ENCODE measurements at regions not wholly inside any gene's neighbourhood (a gene's known extent, or its start where the extent isn't known, plus 50 kb on each side); places are given as distances from the start of the nearest gene placed in this dataset.
A peak's percentile ranks its signal among the peaks of the same experiment; 100 is the strongest.
"Not testable (repeated sequence)": the region's sequence is repeated elsewhere in the genome, so short reads cannot be mapped to it uniquely, and the experiment has no call there.

DNA sequence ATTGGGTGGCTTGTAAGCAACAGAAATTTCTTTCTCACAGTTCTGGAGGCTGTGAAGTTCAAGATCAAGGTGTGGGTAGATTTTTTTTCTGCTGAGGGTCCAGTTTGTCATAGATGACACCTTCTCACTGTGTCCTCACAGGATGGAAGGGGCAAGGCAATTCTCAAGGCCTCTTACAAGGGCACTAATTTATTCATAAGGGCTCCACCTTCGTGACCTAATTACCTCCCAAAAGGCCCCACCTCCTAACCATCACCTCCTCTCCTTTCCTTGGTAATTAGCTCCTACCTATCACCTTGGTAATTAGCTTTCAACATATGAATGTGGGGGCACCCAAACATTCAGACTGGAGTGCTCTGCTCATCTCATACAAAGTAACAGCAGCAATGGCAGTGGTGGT, 92.3 kb upstream of the CD44 start:
- no peak for DNase-seq

DNA sequence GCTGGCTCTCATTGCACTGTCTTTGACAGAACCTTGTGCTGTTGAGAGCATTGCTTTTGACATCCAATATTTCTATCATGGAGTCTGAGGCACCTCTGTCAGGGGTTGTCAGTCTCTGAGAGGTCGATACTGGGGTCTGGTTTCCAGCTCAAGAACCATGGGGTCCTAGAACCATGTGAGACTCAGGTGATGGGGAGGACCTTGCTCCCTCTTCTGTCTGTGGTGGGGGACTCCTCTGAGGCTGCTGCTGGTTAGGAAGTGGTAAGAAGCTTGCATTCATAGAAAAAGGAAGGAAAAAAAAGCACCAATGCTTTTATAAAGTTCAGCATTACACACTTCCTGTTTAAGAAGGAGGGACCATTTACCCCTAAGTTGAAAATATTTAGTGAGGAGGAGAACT, 91.8 kb upstream of the CD44 start:
- DNase-seq, result peak; percentile 55 to 61

DNA sequence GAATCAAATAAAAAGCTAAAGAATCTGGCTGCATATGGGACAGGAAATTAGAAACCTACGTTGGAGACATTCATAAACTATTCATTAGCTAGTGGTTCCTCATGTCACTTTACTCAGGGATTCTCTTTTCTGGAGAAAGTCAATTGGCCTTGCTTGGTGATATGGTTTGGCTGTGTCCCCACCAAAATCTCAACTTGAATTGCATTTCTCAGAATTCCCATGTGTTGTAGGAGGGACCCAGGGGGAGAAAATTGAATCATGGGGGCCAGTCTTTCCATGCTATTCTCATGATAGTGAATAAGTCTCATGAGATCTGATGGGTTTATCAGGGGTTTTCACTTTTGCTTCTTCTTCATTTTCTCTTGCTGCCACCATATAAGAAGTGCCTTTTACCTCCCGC, 91.2 kb upstream of the CD44 start:
- DNase-seq, result no peak

DNA sequence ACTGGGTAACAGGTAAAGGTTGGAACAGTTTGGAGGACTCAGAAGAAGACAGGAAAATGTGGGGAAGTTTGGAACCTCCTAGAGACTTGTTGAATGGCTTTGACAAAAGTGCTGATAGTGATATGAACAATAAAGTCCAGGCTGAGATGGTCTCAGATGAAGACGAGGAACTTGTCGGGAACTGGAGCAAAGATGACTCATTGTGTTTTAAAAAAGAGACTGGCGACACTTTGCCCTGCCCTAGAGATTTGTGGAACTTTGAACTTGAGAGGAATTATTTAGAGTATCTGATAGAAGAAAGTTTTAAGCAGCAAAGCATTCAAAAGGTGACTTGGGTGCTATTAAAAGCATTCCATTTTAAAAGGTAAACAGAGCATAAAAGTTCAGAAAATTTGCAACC, 90.6 kb upstream of the CD44 start:
- not testable (repeated sequence) for DNase-seq

DNA sequence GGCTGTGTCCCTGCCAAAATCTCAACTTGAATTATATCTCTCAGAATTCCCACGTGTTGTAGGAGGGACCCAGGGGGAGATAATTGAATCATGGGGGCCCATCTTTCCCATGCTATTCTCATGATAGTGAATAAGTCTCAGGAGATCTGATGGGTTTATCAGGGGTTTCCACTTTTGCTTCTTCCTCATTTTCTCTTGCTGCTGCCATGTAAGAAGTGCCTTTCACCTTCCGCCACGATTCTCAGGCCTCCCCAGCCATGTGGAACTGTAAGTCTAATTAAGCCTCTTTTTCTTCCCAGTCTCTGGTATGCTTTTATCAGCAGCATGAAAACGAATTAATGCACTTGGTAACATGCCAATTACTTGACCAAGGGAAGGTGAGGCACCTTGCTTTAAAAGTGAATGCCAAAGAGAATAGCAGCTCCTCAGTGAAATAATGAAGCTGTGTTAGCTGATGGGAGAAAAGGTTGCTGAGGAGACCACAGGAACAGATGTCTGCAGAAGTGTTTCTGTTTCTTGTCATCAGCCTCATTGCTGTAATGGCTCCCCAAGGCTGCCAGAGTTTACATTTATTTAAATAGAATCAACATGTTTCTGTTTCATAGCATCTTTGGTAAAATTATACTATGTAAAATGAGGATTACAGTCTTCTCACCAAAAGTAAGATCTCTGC, 89.0 kb upstream of the CD44 start:
- DNase-seq, result no peak

DNA sequence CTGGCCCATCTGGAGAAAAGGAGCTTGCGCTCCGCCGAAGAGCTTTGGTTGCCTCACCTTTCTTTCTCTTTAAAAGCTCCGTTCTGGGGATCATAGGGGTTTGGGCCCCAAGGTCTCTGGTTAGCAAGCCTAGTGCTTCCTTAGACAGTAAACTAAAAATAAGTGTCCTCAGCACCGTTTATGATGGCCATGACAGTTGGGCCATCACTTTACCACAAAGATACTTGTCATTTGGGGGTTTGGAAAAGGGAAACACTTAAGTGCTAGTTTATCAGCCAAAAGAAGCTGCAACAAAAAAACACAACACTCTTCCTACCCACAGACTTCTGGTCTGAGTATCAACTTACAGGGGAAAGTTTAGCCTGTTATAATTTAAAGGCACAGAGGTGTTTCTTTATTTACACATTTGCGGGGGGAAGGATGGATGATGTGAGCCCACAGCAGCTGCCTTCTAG, 88.4 kb upstream of the CD44 start:
- peak; percentile 6 to 23 for DNase-seq

DNA sequence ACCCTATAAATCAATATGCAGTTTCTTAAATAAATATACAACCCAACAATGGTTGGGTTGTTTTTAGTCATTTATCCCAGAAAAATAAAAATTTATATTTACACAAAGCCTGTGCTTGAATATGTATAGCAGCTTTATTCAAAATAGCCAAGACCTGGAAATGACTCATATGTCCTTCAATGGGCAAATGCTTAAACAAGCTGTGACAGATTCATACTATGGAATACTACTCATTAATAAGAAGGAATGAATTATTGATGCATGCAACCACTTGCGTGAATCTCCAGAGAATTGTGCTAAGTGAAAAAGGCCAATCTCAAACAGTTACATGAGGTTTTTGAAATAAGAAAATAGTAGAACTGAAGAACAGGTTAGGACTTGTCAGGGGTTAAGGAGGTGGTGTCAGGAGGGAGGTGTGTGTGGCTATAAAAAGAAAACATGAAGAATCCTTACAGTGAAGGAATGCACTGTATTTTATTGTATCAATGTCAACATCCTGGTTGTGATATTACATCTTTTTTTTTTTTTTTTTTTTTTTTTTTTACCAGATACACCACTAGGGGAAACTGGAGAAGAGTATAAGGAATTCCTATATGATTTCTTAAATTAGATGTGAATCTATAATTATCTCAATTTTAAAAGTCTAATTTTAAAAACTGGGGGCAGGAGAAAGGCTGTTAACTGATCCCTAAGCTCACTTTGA, 82.4 kb upstream of the CD44 start:
- no peak for DNase-seq

DNA sequence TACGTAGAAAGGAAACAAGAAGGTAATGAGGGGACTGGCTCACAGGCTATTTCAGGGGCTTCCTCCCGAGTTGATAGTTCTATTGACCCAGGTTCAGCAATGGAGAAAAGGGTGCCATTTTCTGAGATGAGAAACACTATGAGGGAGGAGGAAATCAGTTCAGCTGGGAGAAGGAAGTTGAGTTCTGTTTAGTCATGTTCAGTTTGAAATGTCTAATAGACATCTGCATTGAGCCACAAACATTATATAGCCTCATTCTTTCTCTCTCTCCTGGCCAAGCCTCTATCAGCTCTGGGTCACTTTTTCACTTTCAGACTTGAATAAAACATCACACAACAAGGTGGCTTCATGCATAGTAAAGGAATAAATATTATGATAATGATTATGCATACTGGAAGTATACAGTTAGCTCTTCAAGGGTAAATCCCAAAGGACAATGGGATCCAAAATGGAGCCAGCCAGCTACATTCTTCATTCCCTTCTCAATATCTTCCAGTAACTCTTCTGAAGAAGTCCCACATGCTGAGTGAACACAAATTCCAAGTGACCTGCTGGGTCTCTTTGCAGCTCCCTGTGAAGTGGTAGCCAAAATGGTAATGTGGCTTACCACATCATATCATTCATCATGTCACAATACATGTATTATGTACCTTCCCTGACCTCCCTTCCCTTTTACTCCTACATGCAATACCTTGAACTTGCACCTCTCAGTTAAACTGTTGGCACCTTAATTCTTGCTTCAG, 80.9 kb upstream of the CD44 start:
- DNase-seq, result peak; percentile 51 to 59

DNA sequence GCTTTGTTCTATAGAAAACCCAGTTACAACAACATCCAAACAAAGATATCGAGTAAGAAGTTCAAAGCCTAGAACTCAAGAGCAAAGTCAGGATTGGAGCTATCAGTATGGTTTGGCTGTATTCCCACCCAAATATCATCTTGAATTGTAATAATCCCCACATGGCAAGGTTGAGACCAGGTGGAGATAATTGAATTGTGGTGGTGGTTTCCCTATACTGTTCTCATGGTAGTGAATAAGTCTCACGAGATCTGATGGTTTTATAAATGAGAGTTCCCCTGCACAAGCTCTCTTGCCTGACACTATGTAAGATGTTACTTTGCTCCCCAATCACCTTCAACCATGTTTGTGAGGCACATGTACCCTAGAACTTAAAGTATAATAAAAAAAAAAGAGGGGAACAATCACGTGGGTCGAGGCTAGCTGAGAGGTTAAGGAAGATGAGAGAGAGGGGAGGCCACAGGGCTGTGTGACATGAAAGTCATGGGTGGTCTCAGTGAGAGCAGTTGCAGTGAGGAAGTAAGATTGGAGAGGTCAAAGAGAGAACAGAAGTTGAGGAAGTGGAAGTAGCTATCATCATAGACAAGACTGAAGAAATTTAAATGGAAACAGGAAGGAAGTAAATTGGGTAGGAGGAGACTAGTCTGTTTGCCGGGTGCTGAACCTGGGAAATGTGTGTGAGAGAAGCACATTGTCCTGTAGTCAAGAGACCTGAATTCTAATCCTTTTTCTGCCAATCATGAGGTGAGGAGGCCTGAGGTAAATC, 80.1 kb upstream of the CD44 start:
- peak; percentile 61 to 68 for DNase-seq

DNA sequence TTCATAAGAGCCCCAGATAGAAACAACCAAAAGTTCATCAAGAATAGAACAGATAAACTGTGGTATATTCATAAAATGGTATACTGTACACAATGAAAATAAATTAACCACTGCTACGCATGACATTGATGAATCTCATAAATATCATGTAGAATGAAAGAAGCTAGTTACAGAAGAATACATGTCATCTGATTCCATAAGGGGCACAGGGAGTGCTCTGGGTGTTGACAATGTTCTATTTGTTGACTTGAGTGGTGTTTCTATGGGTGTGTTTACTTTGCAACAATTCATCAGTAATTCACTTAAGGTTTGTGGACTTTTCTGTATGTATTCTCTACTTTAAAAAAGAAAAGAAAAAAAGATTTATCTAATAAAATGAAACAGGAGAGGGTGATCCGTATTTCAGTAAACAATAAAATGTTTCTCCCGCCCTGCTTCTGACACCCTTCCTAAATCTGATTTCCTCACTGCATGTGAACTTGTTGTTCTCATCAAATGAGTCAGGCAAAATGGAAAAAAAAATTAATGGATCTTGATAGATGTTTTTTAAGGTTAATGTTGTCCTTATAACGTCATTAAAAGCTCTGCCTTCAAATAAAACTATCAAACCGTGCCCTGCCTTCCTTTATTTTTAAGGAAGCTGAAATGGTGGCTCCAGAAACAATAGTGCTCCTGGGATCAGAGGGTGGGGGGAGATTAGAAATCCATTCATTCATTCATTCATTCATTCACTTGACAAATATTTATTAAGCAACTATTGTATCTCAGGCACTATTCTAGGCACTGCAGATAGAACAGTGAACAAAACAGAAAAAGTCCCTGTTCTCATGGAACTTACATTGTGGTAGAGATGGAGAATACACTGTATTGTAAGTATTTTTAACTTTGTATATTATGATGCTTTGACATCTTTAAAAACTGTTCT, 77.2 kb upstream of the CD44 start:
- no peak for DNase-seq

DNA sequence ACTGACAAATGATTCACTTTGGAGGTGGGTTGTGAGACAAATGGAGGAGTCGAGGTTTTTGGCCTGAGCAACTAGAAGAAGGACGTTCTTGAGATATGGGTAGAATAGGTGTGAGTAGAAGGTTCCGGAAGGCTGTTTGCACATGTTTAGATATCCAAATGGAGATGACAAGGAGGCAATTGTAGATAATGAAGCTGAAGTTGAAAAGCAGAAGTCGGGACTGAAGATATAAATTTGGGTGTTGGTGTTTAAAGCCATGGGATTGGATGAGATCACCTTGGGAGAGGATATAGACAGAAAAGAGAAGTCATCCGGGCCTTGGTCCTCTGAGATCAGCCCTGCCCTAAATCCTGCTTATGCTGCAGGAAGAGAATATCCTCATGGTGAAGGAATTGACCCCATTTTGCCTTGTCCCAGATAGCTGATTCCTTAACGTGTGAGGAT, 75.5 kb upstream of the CD44 start:
- no peak for DNase-seq

DNA sequence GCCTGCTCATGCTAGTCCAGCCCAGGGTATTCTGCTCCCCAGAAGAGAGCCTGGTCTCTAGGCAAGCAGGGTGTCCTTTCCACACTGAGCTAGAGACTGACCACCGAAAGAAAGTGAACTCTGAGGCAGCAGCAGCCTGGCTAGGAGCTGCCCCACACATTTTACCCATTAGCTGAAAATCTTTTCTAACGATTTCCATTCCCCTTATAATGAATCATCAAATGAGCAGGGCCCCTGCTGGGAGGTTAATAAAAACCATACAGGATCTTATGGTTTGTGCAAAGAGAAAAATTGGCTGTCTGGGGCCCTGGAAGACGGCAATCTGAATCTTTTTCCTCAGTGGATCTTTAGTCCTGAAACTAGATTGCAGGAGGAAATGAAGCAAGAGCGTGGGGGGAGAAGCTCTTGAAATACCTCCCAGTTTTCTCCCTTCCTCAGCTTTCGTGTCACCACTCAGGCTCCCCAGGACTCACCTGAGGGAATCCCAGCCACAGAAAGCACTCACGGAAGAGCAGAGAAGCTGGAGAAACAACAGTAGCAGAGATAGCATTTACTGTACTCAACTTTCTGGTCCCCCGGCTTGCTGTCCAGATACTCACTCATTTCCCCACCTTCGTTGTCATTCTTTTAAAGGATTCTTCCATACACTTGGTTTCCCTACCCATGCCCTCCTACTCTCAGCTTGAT, 74.7 kb upstream of the CD44 start:
- DNase-seq, result no peak

DNA sequence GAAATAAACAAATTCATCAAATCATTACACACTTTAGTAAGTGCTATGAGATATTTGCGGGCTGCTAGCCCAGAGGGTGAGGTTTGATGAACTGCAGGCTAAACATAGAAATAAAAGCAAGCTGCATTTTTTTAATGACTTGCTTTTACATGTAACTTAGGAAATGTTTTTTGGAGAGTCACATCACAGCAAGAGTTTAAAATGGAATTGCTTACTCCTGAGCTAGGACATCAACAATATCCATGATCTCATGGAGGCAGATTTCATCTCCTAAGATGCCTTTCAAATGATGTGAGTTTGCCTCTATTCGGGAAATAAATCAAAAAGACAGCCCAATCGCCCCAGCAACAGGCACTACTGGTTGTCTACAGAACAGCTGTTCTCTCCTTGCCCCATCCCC, 73.4 kb upstream of the CD44 start:
- no peak for DNase-seq

DNA sequence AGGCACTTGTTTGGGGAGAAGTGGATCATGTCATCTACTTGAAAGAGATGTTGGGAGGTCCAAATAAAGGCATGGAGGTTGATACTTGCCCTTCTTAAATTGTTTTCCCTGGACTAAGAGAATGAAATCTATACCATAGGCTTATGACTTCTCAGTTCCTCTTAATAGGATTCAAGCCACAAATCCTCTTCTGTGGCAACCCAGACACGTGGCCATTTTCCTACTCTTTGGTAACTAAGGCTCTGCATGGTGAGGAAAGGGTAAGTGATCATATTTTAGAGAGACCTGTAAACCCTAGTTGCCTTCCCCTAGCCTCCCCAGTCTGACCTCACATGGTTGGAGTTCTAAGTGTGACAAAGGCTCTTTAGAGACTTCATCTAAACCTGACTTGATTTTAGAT, 72.9 kb upstream of the CD44 start:
- no peak for DNase-seq

DNA sequence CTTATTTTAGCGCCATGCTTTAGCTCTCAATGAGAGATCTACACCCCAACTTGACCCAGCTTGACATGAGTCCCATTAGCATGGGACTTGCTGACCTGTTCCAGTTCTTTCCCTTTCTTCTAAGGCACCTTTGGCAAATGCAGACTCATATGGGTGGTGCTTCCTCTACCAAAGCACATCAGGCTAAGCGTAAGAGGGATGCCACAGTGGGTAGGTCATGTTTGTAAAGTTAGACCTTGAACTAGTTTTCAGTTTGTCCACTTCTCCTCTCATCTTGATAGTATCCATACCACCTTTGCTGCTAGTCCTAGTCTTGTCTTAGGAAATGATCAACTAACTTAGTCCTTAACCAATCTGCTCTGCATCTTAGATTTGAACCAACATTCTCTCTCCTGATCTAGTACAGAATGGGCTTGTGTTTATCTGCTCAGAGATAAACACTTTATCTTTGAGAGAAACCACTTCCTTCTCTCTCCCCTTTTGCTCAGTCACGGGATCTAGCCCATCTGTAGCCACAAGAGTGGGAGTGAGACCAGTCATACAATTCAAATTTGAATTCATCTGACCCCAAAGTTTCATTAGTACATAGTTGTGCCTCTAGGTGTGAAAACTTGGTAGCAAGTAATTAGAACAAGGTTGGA, 72.1 kb upstream of the CD44 start:
- no peak for DNase-seq

DNA sequence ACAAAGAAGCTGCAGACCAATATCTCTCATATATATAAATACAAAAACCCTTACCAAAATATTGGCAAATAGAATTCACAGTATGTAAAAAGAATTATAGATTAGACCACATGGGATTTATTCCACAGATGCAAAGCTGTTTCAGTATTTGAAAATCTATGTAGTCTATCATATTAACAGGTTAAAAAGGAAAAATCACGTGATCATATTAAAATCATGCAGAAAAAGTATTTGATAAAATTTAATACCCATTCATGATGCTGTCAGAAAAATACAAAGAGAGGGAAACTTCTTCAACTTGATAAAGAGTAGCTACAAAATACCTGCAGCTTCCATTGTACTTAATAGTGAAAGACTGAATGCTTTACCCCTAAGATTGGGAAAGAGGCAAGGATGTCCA, 67.2 kb upstream of the CD44 start:
- DNase-seq, result no peak

DNA sequence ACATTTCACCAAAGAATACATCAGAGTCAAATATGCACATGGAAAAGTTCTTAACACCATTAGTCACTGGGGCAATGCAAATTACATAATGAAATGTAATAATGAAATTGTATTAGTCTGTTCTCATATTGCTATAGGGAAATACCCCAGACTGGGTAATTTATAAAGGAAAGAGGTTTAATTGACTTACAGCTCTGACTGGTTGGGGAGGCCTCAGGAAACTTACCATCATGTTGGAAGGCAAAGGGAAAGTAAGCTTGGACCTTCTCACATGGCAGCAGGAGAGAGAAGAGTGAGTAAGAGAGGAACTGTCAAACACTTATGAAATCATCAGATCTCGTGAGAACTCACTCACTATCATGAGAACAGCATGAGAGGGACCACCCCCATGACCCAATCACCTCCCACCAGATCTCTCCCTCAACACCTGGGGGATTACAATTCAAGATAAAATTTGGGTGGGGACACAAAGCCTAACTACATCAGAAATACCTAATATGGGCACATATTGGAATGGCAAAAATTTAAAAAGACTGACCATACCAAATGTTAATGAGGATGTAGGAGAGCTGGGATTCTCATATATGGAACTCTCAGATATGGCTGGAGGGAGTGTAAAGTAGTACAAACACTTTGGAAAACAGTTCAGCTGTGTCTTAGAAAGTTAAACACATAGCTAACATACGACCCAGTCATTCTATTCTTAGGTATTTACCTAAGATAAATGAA, 65.1 kb upstream of the CD44 start:
- DNase-seq, result no peak

DNA sequence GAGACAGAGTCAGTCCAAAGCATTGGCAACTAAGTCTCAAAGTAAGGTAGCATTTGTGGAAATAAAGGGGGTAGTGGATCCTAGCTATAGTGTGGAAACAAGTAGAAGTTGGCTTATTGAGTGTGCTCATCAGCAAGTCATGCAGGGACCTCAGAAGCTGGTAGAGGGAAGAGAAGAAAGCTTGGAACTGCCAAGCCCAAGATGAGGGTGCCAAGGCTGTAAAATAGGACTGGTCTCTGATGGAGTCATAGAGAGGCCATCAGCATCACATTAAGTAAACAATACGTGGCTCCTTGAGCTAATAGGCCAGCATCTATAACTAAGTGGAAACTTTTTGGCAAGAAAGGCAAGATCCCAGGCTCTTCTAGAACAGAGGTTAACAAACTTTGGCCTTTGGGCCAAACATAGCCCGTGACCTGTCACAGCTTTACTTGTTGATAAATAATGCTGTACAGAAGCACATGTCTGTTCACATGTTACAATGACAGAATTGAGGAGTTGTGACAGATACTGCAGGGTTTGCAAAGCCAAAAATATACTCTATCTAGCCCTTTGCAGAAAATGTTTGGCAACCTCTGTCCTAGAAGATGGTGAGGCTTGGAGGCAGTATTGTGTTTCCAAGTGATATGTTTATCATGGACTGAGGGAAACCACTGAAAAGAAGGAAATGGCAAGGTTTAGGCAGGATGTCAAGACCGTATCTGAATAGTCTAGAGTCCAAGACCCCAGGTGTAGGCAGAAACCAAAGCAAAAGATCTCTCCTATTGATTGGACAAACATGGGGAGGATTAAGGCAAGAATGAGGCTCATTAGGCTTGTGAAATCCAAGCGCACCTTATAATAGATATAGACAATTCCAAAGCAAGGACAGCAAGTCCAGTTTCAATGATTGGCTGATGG, 62.5 kb upstream of the CD44 start:
- DNase-seq, result no peak

Data from AML-193 (cell line).